ENCODE measurements at regions not wholly inside any gene's neighbourhood (a gene's known extent, or its start where the extent isn't known, plus 50 kb on each side); places are given as distances from the start of the nearest gene placed in this dataset.

- TF ChIP-seq ZNF214 (tag by site-specific recombination; IDR thresholded peaks at IDR 0.05; ENCODE audit: borderline replicate concordance): no peak
- TF ChIP-seq ZNF654 (tag by site-specific recombination; IDR thresholded peaks at IDR 0.05; ENCODE audit: low read depth): no peak
These were observed 1038.9 kb upstream of the ZEB2 start (continued) for GRCh38 chr2:145558617-145559350.

GRCh38 chr2:145555360-145555759 lies 1035.4 kb upstream of the ZEB2 start:
- Histone ChIP-seq H3K4me3 (ENCODE audit: low read depth, low read length) (no peak overlapping the region), H3K36me3 (ENCODE audit: control insufficient read depth in 2 of 2, insufficient read depth in 1 of 2, low read length in 2 of 2) (no peaks in the 10 kb centered on the region), H3K9me3 (ENCODE audit: control insufficient read depth, insufficient read depth, low read depth, low read length) (no peaks in the 10 kb centered on the region), H3K4me1 (ENCODE audit: control insufficient read depth, insufficient read depth, low read length) (peaks cover 3% of the 10 kb centered on the region; the same call in 1 of the 2 replicates), H3K27ac (ENCODE audit: extremely low read depth, low read depth, low read length) (no peak overlapping the region)
- TF ChIP-seq ZNF629 (tag by site-specific recombination; IDR thresholded peaks at IDR 0.05): no peak
- no peak for TF ChIP-seq ZNF600 (tag by site-specific recombination; IDR thresholded peaks at IDR 0.05)
- peak; percentile 69; the same call in 1 of the 2 replicates for TF ChIP-seq ZNF10 (tag by site-specific recombination; IDR thresholded peaks at IDR 0.05)
- no peak for TF ChIP-seq ZNF776 (tag by site-specific recombination; IDR thresholded peaks at IDR 0.05; ENCODE audit: borderline replicate concordance)
- ChIA-PET CTCF (interaction anchor here (0.6 kb wide), 1 partner anchor 545 kb away, joined by 3 read pairs; no protein-coding TSS in a partner anchor), POLR2A (no interaction called here)

- POLR2A ChIA-PET: no interaction called here
- CTCF ChIA-PET: no interaction called here
- Histone ChIP-seq H3K36me3 (ENCODE audit: control insufficient read depth in 2 of 2, insufficient read depth in 1 of 2, low read length in 2 of 2) (no peaks in the 10 kb centered on the region), H3K4me3 (ENCODE audit: low read depth, low read length) (no peak overlapping the region), H3K4me1 (ENCODE audit: control insufficient read depth, insufficient read depth, low read length) (peaks cover 3% of the 10 kb centered on the region; the same call in 1 of the 2 replicates), H3K27ac (ENCODE audit: extremely low read depth, low read depth, low read length) (no peak overlapping the region), H3K9me3 (ENCODE audit: control insufficient read depth, insufficient read depth, low read depth, low read length) (no peaks in the 10 kb centered on the region)
- TF ChIP-seq ZNF785 (tag by site-specific recombination; IDR thresholded peaks at IDR 0.05) (no peak), ZNF514 (tag by site-specific recombination; IDR thresholded peaks at IDR 0.05) (no peak), ZNF302 (tag by site-specific recombination; IDR thresholded peaks at IDR 0.05; ENCODE audit: low read depth) (no peak), ZNF311 (tag by site-specific recombination; IDR thresholded peaks at IDR 0.05; ENCODE audit: borderline replicate concordance) (no peak), ZNF837 (tag by site-specific recombination; IDR thresholded peaks at IDR 0.05) (no peak), YY1 (tag by site-specific recombination; IDR thresholded peaks at IDR 0.05) (no peak), MZF1 (tag by site-specific recombination; IDR thresholded peaks at IDR 0.05; ENCODE audit: borderline replicate concordance) (no peak), ZNF174 (tag by site-specific recombination; IDR thresholded peaks at IDR 0.05) (no peak), ZNF223 (tag by site-specific recombination; IDR thresholded peaks at IDR 0.05) (no peak), KLF7 (tag by site-specific recombination; IDR thresholded peaks at IDR 0.05; ENCODE audit: borderline replicate concordance) (no peak), GLIS1 (tag by site-specific recombination; IDR thresholded peaks at IDR 0.05) (no peak), ZSCAN18 (tag by site-specific recombination; IDR thresholded peaks at IDR 0.05) (no peak), PATZ1 (tag by site-specific recombination; IDR thresholded peaks at IDR 0.05) (no peak), ZNF670 (tag by site-specific recombination; IDR thresholded peaks at IDR 0.05; ENCODE audit: low read depth) (no peak), ZNF747 (tag by site-specific recombination; IDR thresholded peaks at IDR 0.05) (no peak), ZNF513 (tag by site-specific recombination; IDR thresholded peaks at IDR 0.05) (no peak), ZNF211 (tag by site-specific recombination; IDR thresholded peaks at IDR 0.05; ENCODE audit: low read depth) (no peak), ZBTB21 (tag by site-specific recombination; IDR thresholded peaks at IDR 0.05) (no peak)
These were observed 1031.8 kb upstream of the ZEB2 start for GRCh38 chr2:145551686-145552085.

Measured in HEK293 (cell line).